Prostate gland (tissue), 2 donors: ENCODE measurements at regions not wholly inside any gene's neighbourhood (a gene's known extent, or its start where the extent isn't known, plus 50 kb on each side); places are given as distances from the start of the nearest gene placed in this dataset.

Experiments
- DNase-seq: peaks from one replicate; pipeline ENCODE4 v3.0.0-alpha.2; 2019; ENCODE audit warnings: low spot score
- H3K27ac ChIP-seq, 2 donors: fragments of 200-600 bp; sonication (generic); 2 replicates each; pipeline ENCODE4 v1.5.1; 2017 to 2019
- H3K27me3 ChIP-seq: fragments of 200-600 bp; sonication (generic); replicated peaks from 2 replicates; pipeline ENCODE4 v1.5.1; 2019; ENCODE audit not compliant: insufficient read depth
- H3K36me3 ChIP-seq, 2 donors: fragments of 200-600 bp; sonication (generic); 1 replicate in 1 of 2; 2 replicates in 1 of 2; pipeline versions ENCODE4 v1.5.1 to v1.8.1; 2017 to 2019
- H3K4me1 ChIP-seq: fragments of 200-600 bp; sonication (generic); replicated peaks from 2 replicates; pipeline ENCODE4 v1.5.1; 2019
- H3K4me3 ChIP-seq, 2 donors: fragments of 200-600 bp; sonication (generic); 2 replicates each; pipeline ENCODE4 v1.5.1; 2017 to 2019
- H3K9me3 ChIP-seq: fragments of 200-600 bp; sonication (generic); 2 replicates; pipeline ENCODE4 v1.5.1; 2017
- CTCF ChIP-seq, 4 experiments: fragments of 200-600 bp in 2 of 4; fragments of 450-650 bp in 2 of 4; sonication (generic) in 2 of 4; IDR thresholded peaks; 1 replicate in 3 of 4; 2 replicates in 1 of 4; pipeline ENCODE4 v1.5.1; 2016 to 2019; ENCODE audit warnings: antibody characterized with exemption in 4 of 4, mild to moderate bottlenecking in 2 of 4, moderate library complexity in 2 of 4
- POLR2A ChIP-seq: fragments of 450-650 bp; IDR thresholded peaks from one replicate; pipeline ENCODE4 v1.6.1; 2016; ENCODE audit warnings: antibody characterized with exemption, mild to moderate bottlenecking
- POLR2AphosphoS5 ChIP-seq: sonication (generic); formaldehyde crosslinking; IDR thresholded peaks from one replicate; pipeline ENCODE4 v1.6.1; 2017; ENCODE audit warnings: antibody characterized with exemption
- WGBS: methylation state at CpG from one replicate; pipeline ENCODE4 v1.1.5; 2018; 5-methylcytosine and 5-hydroxymethylcytosine counted together
- intact Hi-C: fragments of 100-400 bp; cut with DNase I; formaldehyde crosslinking; loops from one replicate; pipeline ENCODE4 v1.14.2; 2022

- no peaks in the 10 kb centered on the region for H3K36me3 ChIP-seq
- no peak for DNase-seq
- 91% methylated on average over 3 of the region's 3 CpGs for WGBS
- intact Hi-C loops: no loop called here
- no peak overlapping the region for H3K27ac ChIP-seq
- TF ChIP-seq CTCF (IDR thresholded peaks at IDR 0.05): no peak
- no peaks in the 10 kb centered on the region for H3K9me3 ChIP-seq
- no peak overlapping the region for H3K4me3 ChIP-seq
- no peaks in the 10 kb centered on the region for H3K4me1 ChIP-seq
- no peaks in the 10 kb centered on the region for H3K27me3 ChIP-seq
Observed at GRCh38 chr11:81174646-81175330, 1558.9 kb downstream of the FAM181B start.

- H3K36me3 ChIP-seq: no peaks in the 10 kb centered on the region
- no peak for DNase-seq
- TF ChIP-seq POLR2A (no peak), POLR2AphosphoS5 (no peak), CTCF (IDR thresholded peaks at IDR 0.05) (no peak)
- no peaks in the 10 kb centered on the region for H3K27me3 ChIP-seq
- no peak overlapping the region for H3K4me3 ChIP-seq
- no peaks in the 10 kb centered on the region for H3K4me1 ChIP-seq
- intact Hi-C loops: no loop called here
- no peaks in the 10 kb centered on the region for H3K9me3 ChIP-seq
- 69% methylated on average over 1 of the region's 1 CpG for WGBS
- H3K27ac ChIP-seq: no peak overlapping the region
Observed at GRCh38 chr11:81165164-81165563, 1568.5 kb downstream of the FAM181B start.

GRCh38 chr11:81159900-81160299 is 1573.8 kb downstream of the FAM181B start:
- Histone ChIP-seq H3K27me3 (no peaks in the 10 kb centered on the region), H3K4me1 (no peaks in the 10 kb centered on the region), H3K36me3 (no peaks in the 10 kb centered on the region), H3K9me3 (no peaks in the 10 kb centered on the region), H3K27ac (no peak overlapping the region), H3K4me3 (no peak overlapping the region)
- DNase-seq: no peak
- WGBS: 86% methylated on average over 3 of the region's 3 CpGs
- intact Hi-C loops: no loop called here
- TF ChIP-seq POLR2AphosphoS5 (no peak), POLR2A (no peak), CTCF (IDR thresholded peaks at IDR 0.05) (no peak)

- Histone ChIP-seq H3K27me3 (no peaks in the 10 kb centered on the region), H3K36me3 (no peaks in the 10 kb centered on the region), H3K9me3 (no peaks in the 10 kb centered on the region), H3K4me3 (no peak overlapping the region), H3K27ac (no peak overlapping the region), H3K4me1 (no peaks in the 10 kb centered on the region)
- intact Hi-C loops: no loop called here
- WGBS: 85% methylated on average over 5 of the region's 5 CpGs
- no peak for DNase-seq
- no peak for TF ChIP-seq POLR2AphosphoS5
- TF ChIP-seq POLR2A: no peak
- TF ChIP-seq CTCF (IDR thresholded peaks at IDR 0.05): no peak
Observed at GRCh38 chr11:81135570-81135969, 1598.1 kb downstream of the FAM181B start.

GRCh38 chr11:81129618-81130017 is 1604.0 kb downstream of the FAM181B start:
- Histone ChIP-seq H3K36me3 (no peaks in the 10 kb centered on the region), H3K27me3 (no peaks in the 10 kb centered on the region), H3K4me1 (no peaks in the 10 kb centered on the region), H3K9me3 (no peaks in the 10 kb centered on the region), H3K4me3 (no peak overlapping the region), H3K27ac (no peak overlapping the region)
- TF ChIP-seq POLR2AphosphoS5: no peak
- no peak for TF ChIP-seq CTCF (IDR thresholded peaks at IDR 0.05)
- no peak for TF ChIP-seq POLR2A
- 66% methylated on average over 3 of the region's 3 CpGs for WGBS
- DNase-seq: no peak
- intact Hi-C loops: no loop called here
